Endodermal cell (in vitro differentiated cells): ENCODE measurements at regions not wholly inside any gene's neighbourhood (a gene's known extent, or its start where the extent isn't known, plus 50 kb on each side); places are given as distances from the start of the nearest gene placed in this dataset.

ENCODE experiments used
- DNase-seq: peaks from one replicate; pipeline ENCODE4 v3.0.0-alpha.2; 2017
- H3K27ac ChIP-seq: 2 replicates; pipeline ENCODE4 v1.5.1; 2013; ENCODE audit warnings: mild to moderate bottlenecking, low read depth, low read length, moderate library complexity
- H3K27me3 ChIP-seq: 2 replicates; pipeline ENCODE4 v1.6.1; 2013; ENCODE audit warnings: mild to moderate bottlenecking, low read length, moderate library complexity; ENCODE audit not compliant: insufficient read depth, control insufficient read depth, poor library complexity, severe bottlenecking
- H3K36me3 ChIP-seq: 2 replicates; pipeline ENCODE4 v1.7.0; 2013; ENCODE audit warnings: mild to moderate bottlenecking, low read length, moderate library complexity; ENCODE audit not compliant: control insufficient read depth, insufficient read depth
- H3K4me1 ChIP-seq: one replicate; pipeline ENCODE4 v1.7.0; 2013; ENCODE audit warnings: low read length; ENCODE audit not compliant: control insufficient read depth, insufficient read depth
- H3K4me3 ChIP-seq: 2 replicates; pipeline ENCODE4 v1.5.1; 2013; ENCODE audit warnings: mild to moderate bottlenecking, low read length, moderate library complexity
- H3K9ac ChIP-seq: 2 replicates; pipeline ENCODE4 v1.6.1; 2013; ENCODE audit warnings: mild to moderate bottlenecking, low read length, moderate library complexity; ENCODE audit not compliant: poor library complexity, severe bottlenecking; ENCODE audit errors: extremely low read depth
- H3K9me3 ChIP-seq: 2 replicates; pipeline ENCODE4 v1.6.1; 2013; ENCODE audit warnings: mild to moderate bottlenecking, low read length, moderate library complexity; ENCODE audit not compliant: control insufficient read depth
- H3K27ac Mint-ChIP-seq: 2 replicates; pipeline ENCODE4 v1.8.0; 2020; ENCODE audit warnings: mixed read lengths
- H3K27me3 Mint-ChIP-seq: 2 replicates; pipeline ENCODE4 v1.8.0; 2021; ENCODE audit warnings: mild to moderate bottlenecking, mixed read lengths; ENCODE audit not compliant: insufficient read depth
- H3K36me3 Mint-ChIP-seq: 2 replicates; pipeline ENCODE4 v1.8.0; 2020; ENCODE audit warnings: low read depth, mixed read lengths
- H3K4me1 Mint-ChIP-seq: 2 replicates; pipeline ENCODE4 v1.8.0; 2020; ENCODE audit warnings: mixed read lengths
- H3K4me3 Mint-ChIP-seq: 2 replicates; pipeline ENCODE4 v1.8.0; 2020; ENCODE audit warnings: mild to moderate bottlenecking, moderate library complexity, mixed read lengths
- H3K9me3 Mint-ChIP-seq: 2 replicates; pipeline ENCODE4 v1.8.0; 2020; ENCODE audit warnings: mild to moderate bottlenecking, mixed read lengths
- CTCF ChIP-seq: fragments of 200-600 bp; sonication (generic); conservative IDR thresholded peaks from 2 replicates; pipeline ENCODE4 v1.5.0; 2021; ENCODE audit warnings: antibody characterized with exemption, mild to moderate bottlenecking
- WGBS, 2 experiments: methylation state at CpG; one replicate each; pipeline versions ENCODE4 v1.1.5 to v1.1.7; 2013; ENCODE audit warnings: missing lambda C conversion rate in 2 of 2, mixed read lengths in 1 of 2; ENCODE audit not compliant: insufficient coverage in 1 of 2, insufficient read length in 1 of 2; 5-methylcytosine and 5-hydroxymethylcytosine counted together

GRCh38 chr1:188251036-188251435, 1422.3 kb downstream of the PLA2G4A start:
- no peaks in the 10 kb centered on the region for H3K27me3 ChIP-seq
- no peaks in the 10 kb centered on the region for H3K36me3 Mint-ChIP-seq
- no peaks in the 10 kb centered on the region for H3K9me3 ChIP-seq
- H3K4me3 Mint-ChIP-seq, result no peak overlapping the region
- H3K27ac ChIP-seq, result no peak overlapping the region
- no peaks in the 10 kb centered on the region for H3K4me1 Mint-ChIP-seq
- 88% methylated on average over 1 of the region's 1 CpG; no CpG with 5 or more reads in 1 of the 2 experiments for WGBS, 2 experiments
- no peak for TF ChIP-seq CTCF
- no peak overlapping the region for H3K4me3 ChIP-seq
- H3K4me1 ChIP-seq, result no peaks in the 10 kb centered on the region
- H3K9ac ChIP-seq, result no peak overlapping the region
- H3K9me3 Mint-ChIP-seq, result peaks cover 8% of the 10 kb centered on the region
- no peak for DNase-seq
- no peaks in the 10 kb centered on the region for H3K36me3 ChIP-seq
- H3K27ac Mint-ChIP-seq, result no peak overlapping the region
- H3K27me3 Mint-ChIP-seq, result no peaks in the 10 kb centered on the region

- no peaks in the 10 kb centered on the region for H3K27me3 Mint-ChIP-seq
- Histone ChIP-seq H3K36me3 (no peaks in the 10 kb centered on the region), H3K27ac (no peak overlapping the region), H3K4me1 (no peaks in the 10 kb centered on the region), H3K9me3 (peaks cover 4% of the 10 kb centered on the region), H3K9ac (no peak overlapping the region), H3K4me3 (no peak overlapping the region), H3K27me3 (no peaks in the 10 kb centered on the region)
- H3K4me3 Mint-ChIP-seq, result no peak overlapping the region
- H3K36me3 Mint-ChIP-seq, result no peaks in the 10 kb centered on the region
- no peak for TF ChIP-seq CTCF
- H3K27ac Mint-ChIP-seq, result no peak overlapping the region
- peaks cover 38% of the 10 kb centered on the region for H3K9me3 Mint-ChIP-seq
- DNase-seq, result no peak
- WGBS, 2 experiments, result 92 to 94% methylated on average over 4 of the region's 4 CpGs
- no peaks in the 10 kb centered on the region for H3K4me1 Mint-ChIP-seq
Measured at GRCh38 chr1:188261849-188262248, 1433.1 kb downstream of the PLA2G4A start.

GRCh38 chr1:188269956-188270355, 1441.2 kb downstream of the PLA2G4A start:
- no peaks in the 10 kb centered on the region for H3K36me3 ChIP-seq
- H3K4me1 ChIP-seq, result no peaks in the 10 kb centered on the region
- H3K4me3 ChIP-seq, result no peak overlapping the region
- H3K9me3 ChIP-seq, result no peaks in the 10 kb centered on the region
- no peaks in the 10 kb centered on the region for H3K4me1 Mint-ChIP-seq
- WGBS, 2 experiments, result 92% methylated on average over 1 of the region's 1 CpG; no CpG with 5 or more reads in 1 of the 2 experiments
- H3K27ac Mint-ChIP-seq, result no peak overlapping the region
- H3K4me3 Mint-ChIP-seq, result no peak overlapping the region
- no peaks in the 10 kb centered on the region for H3K27me3 Mint-ChIP-seq
- H3K27ac ChIP-seq, result no peak overlapping the region
- H3K9ac ChIP-seq, result no peak overlapping the region
- peaks cover 18% of the 10 kb centered on the region for H3K9me3 Mint-ChIP-seq
- no peak for TF ChIP-seq CTCF
- DNase-seq, result no peak
- no peaks in the 10 kb centered on the region for H3K36me3 Mint-ChIP-seq
- H3K27me3 ChIP-seq, result no peaks in the 10 kb centered on the region
